ENCODE measurements at regions not wholly inside any gene's neighbourhood (a gene's known extent, or its start where the extent isn't known, plus 50 kb on each side); places are given as distances from the start of the nearest gene placed in this dataset.
A peak's percentile ranks its signal among the peaks of the same experiment; 100 is the strongest.

- no peaks in the 10 kb centered on the region for H3K4me1 ChIP-seq (ENCODE audit: control insufficient read depth, insufficient read depth, low read length)
- H3K9ac ChIP-seq (ENCODE audit: extremely low read depth, low read length, poor library complexity, severe bottlenecking), result no peak overlapping the region
- Mint-ChIP-seq H3K9me3 (peaks cover 14% of the 10 kb centered on the region), H3K27me3 (ENCODE audit: insufficient read depth) (peaks cover 5% of the 10 kb centered on the region), H3K4me3 (no peak overlapping the region), H3K27ac (no peak overlapping the region), H3K4me1 (peaks cover 4% of the 10 kb centered on the region), H3K36me3 (ENCODE audit: low read depth) (no peaks in the 10 kb centered on the region)
- no peak overlapping the region for H3K27ac ChIP-seq (ENCODE audit: low read depth, low read length)
- peaks cover 66% of the 10 kb centered on the region for H3K9me3 ChIP-seq (ENCODE audit: control insufficient read depth, low read length)
- no peaks in the 10 kb centered on the region for H3K36me3 ChIP-seq (ENCODE audit: control insufficient read depth, insufficient read depth, low read length)
- TF ChIP-seq CTCF (conservative IDR thresholded peaks at IDR 0.05), result no peak
- H3K27me3 ChIP-seq (ENCODE audit: control insufficient read depth, insufficient read depth, low read length, poor library complexity, severe bottlenecking), result no peaks in the 10 kb centered on the region
- H3K4me3 ChIP-seq (ENCODE audit: low read length), result no peak overlapping the region
- no peak for DNase-seq
- 80 to 89% methylated on average over 3 of the region's 3 CpGs for WGBS, 2 experiments (ENCODE audit: insufficient coverage in 1 of 2, insufficient read length in 1 of 2)
Observed at GRCh38 chr3:481111-481510, 284.5 kb downstream of the CHL1 start.

GRCh38 chr3:481680-482079 lies 285.1 kb downstream of the CHL1 start:
- Histone ChIP-seq H3K27me3 (ENCODE audit: control insufficient read depth, insufficient read depth, low read length, poor library complexity, severe bottlenecking) (no peaks in the 10 kb centered on the region), H3K9me3 (ENCODE audit: control insufficient read depth, low read length) (peaks cover 65% of the 10 kb centered on the region), H3K27ac (ENCODE audit: low read depth, low read length) (no peak overlapping the region), H3K4me3 (ENCODE audit: low read length) (peak overlapping the region; percentile 31), H3K9ac (ENCODE audit: extremely low read depth, low read length, poor library complexity, severe bottlenecking) (no peak overlapping the region), H3K4me1 (ENCODE audit: control insufficient read depth, insufficient read depth, low read length) (no peaks in the 10 kb centered on the region), H3K36me3 (ENCODE audit: control insufficient read depth, insufficient read depth, low read length) (no peaks in the 10 kb centered on the region)
- H3K9me3 Mint-ChIP-seq, result peaks cover 14% of the 10 kb centered on the region
- 40 to 82% methylated on average over 1 to 2 of the region's 3 CpGs for WGBS, 2 experiments (ENCODE audit: insufficient coverage in 1 of 2, insufficient read length in 1 of 2)
- H3K27ac Mint-ChIP-seq, result no peak overlapping the region
- peak; percentile 62 for TF ChIP-seq CTCF (conservative IDR thresholded peaks at IDR 0.05)
- H3K4me3 Mint-ChIP-seq, result no peak overlapping the region
- no peaks in the 10 kb centered on the region for H3K36me3 Mint-ChIP-seq (ENCODE audit: low read depth)
- no peak for DNase-seq
- H3K4me1 Mint-ChIP-seq, result peaks cover 4% of the 10 kb centered on the region
- H3K27me3 Mint-ChIP-seq (ENCODE audit: insufficient read depth), result peaks cover 5% of the 10 kb centered on the region

- Histone ChIP-seq H3K27ac (ENCODE audit: low read depth, low read length) (no peak overlapping the region), H3K9me3 (ENCODE audit: control insufficient read depth, low read length) (peaks cover 65% of the 10 kb centered on the region), H3K9ac (ENCODE audit: extremely low read depth, low read length, poor library complexity, severe bottlenecking) (no peak overlapping the region), H3K4me1 (ENCODE audit: control insufficient read depth, insufficient read depth, low read length) (no peaks in the 10 kb centered on the region), H3K27me3 (ENCODE audit: control insufficient read depth, insufficient read depth, low read length, poor library complexity, severe bottlenecking) (no peaks in the 10 kb centered on the region), H3K4me3 (ENCODE audit: low read length) (no peak overlapping the region), H3K36me3 (ENCODE audit: control insufficient read depth, insufficient read depth, low read length) (no peaks in the 10 kb centered on the region)
- no peak overlapping the region for H3K27ac Mint-ChIP-seq
- TF ChIP-seq CTCF (conservative IDR thresholded peaks at IDR 0.05), result no peak
- 93 to 94% methylated on average over 16 to 23 of the region's 32 CpGs for WGBS, 2 experiments (ENCODE audit: insufficient coverage in 1 of 2, insufficient read length in 1 of 2)
- H3K4me3 Mint-ChIP-seq, result no peak overlapping the region
- peaks cover 14% of the 10 kb centered on the region for H3K9me3 Mint-ChIP-seq
- H3K27me3 Mint-ChIP-seq (ENCODE audit: insufficient read depth), result peaks cover 5% of the 10 kb centered on the region
- DNase-seq, result no peak
- peaks cover 4% of the 10 kb centered on the region for H3K4me1 Mint-ChIP-seq
- no peaks in the 10 kb centered on the region for H3K36me3 Mint-ChIP-seq (ENCODE audit: low read depth)
Observed at GRCh38 chr3:482479-482878, 285.9 kb downstream of the CHL1 start.
